MCF 10A (cell line): ENCODE measurements at regions not wholly inside any gene's neighbourhood (a gene's known extent, or its start where the extent isn't known, plus 50 kb on each side); places are given as distances from the start of the nearest gene placed in this dataset.

Experiments
- BruUV-seq: library from RNA; stranded (reverse); fragments of 400-500 nt; replicated peaks from 2 replicates; lab custom pipeline; 2021; lab: Mats Ljungman, UMichigan
- CTCF ChIA-PET: fragments of 300-600 bp; sonication (Branson Sonifier 250); formaldehyde crosslinking; extraction: SDS; loops from one replicate; lab custom pipeline; 2021; ENCODE audit warnings: antibody characterized with exemption, inconsistent platforms; lab: Yijun Ruan, JAX
- POLR2A ChIA-PET: fragments of 300-600, 350-650 bp; sonication (Branson Sonifier 250); formaldehyde crosslinking; extraction: SDS; loops from one replicate; lab custom pipeline; 2020; ENCODE audit warnings: antibody characterized with exemption, inconsistent platforms; lab: Yijun Ruan, JAX
- DNase-seq: peaks from one replicate; pipeline ENCODE4 v3.0.0-alpha.2; 2018; ENCODE audit not compliant: unreplicated experiment
- H3K27ac Mint-ChIP-seq: one replicate; pipeline ENCODE4 v1.8.0; 2022; ENCODE audit warnings: mild to moderate bottlenecking, low read depth, mixed read lengths; ENCODE audit not compliant: unreplicated experiment
- H3K27me3 Mint-ChIP-seq: one replicate; pipeline ENCODE4 v1.8.0; 2022; ENCODE audit warnings: mixed read lengths; ENCODE audit not compliant: insufficient read depth, unreplicated experiment
- H3K36me3 Mint-ChIP-seq: one replicate; pipeline ENCODE4 v1.8.0; 2022; ENCODE audit warnings: mild to moderate bottlenecking, moderate library complexity, mixed read lengths; ENCODE audit not compliant: insufficient read depth, unreplicated experiment
- H3K4me1 Mint-ChIP-seq: one replicate; pipeline ENCODE4 v1.8.0; 2022; ENCODE audit warnings: mixed read lengths; ENCODE audit not compliant: insufficient read depth, unreplicated experiment
- H3K4me3 Mint-ChIP-seq: one replicate; pipeline ENCODE4 v1.8.0; 2022; ENCODE audit warnings: mild to moderate bottlenecking, moderate library complexity, mixed read lengths; ENCODE audit not compliant: unreplicated experiment
- H3K9me3 Mint-ChIP-seq: one replicate; pipeline ENCODE4 v1.8.0; 2022; ENCODE audit warnings: mixed read lengths; ENCODE audit not compliant: unreplicated experiment
- CTCF ChIP-seq: fragments of 200-600 bp; IDR thresholded peaks from one replicate; pipeline ENCODE4 v1.8.0; 2022; ENCODE audit warnings: antibody characterized with exemption, mild to moderate bottlenecking; ENCODE audit not compliant: unreplicated experiment
- intact Hi-C: fragments of 100-400 bp; cut with micrococcal nuclease; formaldehyde crosslinking; loops from 2 replicates; pipeline ENCODE4 v1.14.1; 2022

GRCh38 chr5:18990852-18991251 lies 997.1 kb downstream of the CDH18 start:
- no peaks in the 10 kb centered on the region for H3K27me3 Mint-ChIP-seq
- TF ChIP-seq CTCF = no peak
- BruUV-seq = no TSS peak
- no peaks in the 10 kb centered on the region for H3K9me3 Mint-ChIP-seq
- H3K4me3 Mint-ChIP-seq = no peak overlapping the region
- intact Hi-C loops = no loop called here
- H3K36me3 Mint-ChIP-seq = no peaks in the 10 kb centered on the region
- CTCF ChIA-PET = no interaction called here
- H3K4me1 Mint-ChIP-seq = no peaks in the 10 kb centered on the region
- no peak for DNase-seq
- POLR2A ChIA-PET = no interaction called here
- H3K27ac Mint-ChIP-seq = no peak overlapping the region

- Mint-ChIP-seq H3K27me3 (no peaks in the 10 kb centered on the region), H3K4me1 (no peaks in the 10 kb centered on the region), H3K9me3 (no peaks in the 10 kb centered on the region), H3K27ac (no peak overlapping the region), H3K36me3 (no peaks in the 10 kb centered on the region), H3K4me3 (no peak overlapping the region)
- POLR2A ChIA-PET = interaction anchor here (0.5 kb wide), 1 partner anchor 81 kb away, joined by 3 read pairs; no protein-coding TSS in a partner anchor
- intact Hi-C loops = no loop called here
- CTCF ChIA-PET = no interaction called here
- no TSS peak for BruUV-seq
- no peak for TF ChIP-seq CTCF
- no peak for DNase-seq
These were observed 995.7 kb downstream of the CDH18 start for GRCh38 chr5:18992264-18992663.

- no peaks in the 10 kb centered on the region for H3K36me3 Mint-ChIP-seq
- no peaks in the 10 kb centered on the region for H3K4me1 Mint-ChIP-seq
- DNase-seq = no peak
- H3K27me3 Mint-ChIP-seq = no peaks in the 10 kb centered on the region
- no peaks in the 10 kb centered on the region for H3K9me3 Mint-ChIP-seq
- H3K4me3 Mint-ChIP-seq = no peak overlapping the region
- ChIA-PET CTCF (interaction anchor here (0.6 kb wide), 1 partner anchor 117 kb away, joined by 6 read pairs; no protein-coding TSS in a partner anchor), POLR2A (no interaction called here)
- intact Hi-C loops = no loop called here
- no peak for TF ChIP-seq CTCF
- no peak overlapping the region for H3K27ac Mint-ChIP-seq
- BruUV-seq = no TSS peak
These were observed 988.5 kb downstream of the CDH18 start for GRCh38 chr5:18999478-18999877.

GRCh38 chr5:19001054-19001453 lies 986.9 kb downstream of the CDH18 start:
- no peaks in the 10 kb centered on the region for H3K27me3 Mint-ChIP-seq
- no peak for TF ChIP-seq CTCF
- H3K36me3 Mint-ChIP-seq = peaks cover 5% of the 10 kb centered on the region
- no peaks in the 10 kb centered on the region for H3K9me3 Mint-ChIP-seq
- CTCF ChIA-PET = interaction anchor here (0.7 to 0.8 kb wide), 3 partner anchors 240 to 324 kb away, joined by 3 to 4 read pairs (median 3); no protein-coding TSS in a partner anchor
- DNase-seq = no peak
- no TSS peak for BruUV-seq
- H3K4me1 Mint-ChIP-seq = no peaks in the 10 kb centered on the region
- no peak overlapping the region for H3K27ac Mint-ChIP-seq
- intact Hi-C loops = no loop called here
- no peak overlapping the region for H3K4me3 Mint-ChIP-seq
- POLR2A ChIA-PET = no interaction called here
